H9 (cell line): ENCODE measurements at regions not wholly inside any gene's neighbourhood (a gene's known extent, or its start where the extent isn't known, plus 50 kb on each side); places are given as distances from the start of the nearest gene placed in this dataset.
"Not testable (repeated sequence)": the region's sequence is repeated elsewhere in the genome, so short reads cannot be mapped to it uniquely, and the experiment has no call there.

ENCODE experiments used
- DNase-seq: peaks from one replicate; pipeline ENCODE4 v3.0.0-alpha.2; 2017
- H2AFZ ChIP-seq: one replicate; pipeline ENCODE4 v1.6.1; 2013; ENCODE audit warnings: mild to moderate bottlenecking, low read length, control low read depth, moderate library complexity
- H2AK5ac ChIP-seq: 2 replicates; pipeline ENCODE4 v1.6.1; 2013; ENCODE audit warnings: low read length, control low read depth, mixed read lengths; ENCODE audit not compliant: insufficient read length
- H2BK120ac ChIP-seq: one replicate; pipeline ENCODE4 v1.6.1; 2013; ENCODE audit warnings: low read depth, mild to moderate bottlenecking, low read length, control low read depth, inconsistent platforms; ENCODE audit not compliant: poor library complexity, severe bottlenecking
- H2BK12ac ChIP-seq: 2 replicates; pipeline ENCODE4 v1.6.1; 2013; ENCODE audit warnings: low read length, control low read depth, mixed read lengths, low read depth; ENCODE audit not compliant: insufficient read length
- H2BK15ac ChIP-seq: 2 replicates; pipeline ENCODE4 v1.6.1; 2013; ENCODE audit warnings: low read depth, low read length, control low read depth
- H2BK20ac ChIP-seq: one replicate; pipeline ENCODE4 v1.6.1; 2013; ENCODE audit warnings: low read depth, mild to moderate bottlenecking, low read length, control low read depth, inconsistent platforms; ENCODE audit not compliant: poor library complexity, severe bottlenecking
- H2BK5ac ChIP-seq: 2 replicates; pipeline ENCODE4 v1.6.1; 2013; ENCODE audit warnings: low read length, control low read depth, mixed read lengths; ENCODE audit not compliant: insufficient read length
- H3K14ac ChIP-seq: 2 replicates; pipeline ENCODE4 v1.6.1; 2013; ENCODE audit warnings: low read length, control low read depth; ENCODE audit not compliant: insufficient read depth
- H3K18ac ChIP-seq: 2 replicates; pipeline ENCODE4 v1.6.1; 2013; ENCODE audit warnings: low read depth, mild to moderate bottlenecking, mixed read lengths, low read length, control low read depth; ENCODE audit not compliant: insufficient read length
- H3K23ac ChIP-seq: 2 replicates; pipeline ENCODE4 v1.6.1; 2013; ENCODE audit warnings: low read length, control low read depth, mixed read lengths, low read depth; ENCODE audit not compliant: insufficient read length
- H3K23me2 ChIP-seq: 2 replicates; pipeline ENCODE4 v1.6.1; 2013; ENCODE audit warnings: low read depth, mild to moderate bottlenecking, mixed read lengths, low read length, control low read depth; ENCODE audit not compliant: insufficient read length, poor library complexity, severe bottlenecking
- H3K27ac ChIP-seq: 2 replicates; pipeline ENCODE4 v1.5.1; 2013; ENCODE audit warnings: low read length, control low read depth, mixed read lengths, low read depth; ENCODE audit not compliant: insufficient read length
- H3K27me3 ChIP-seq: 2 replicates; pipeline ENCODE4 v1.6.1; 2013; ENCODE audit warnings: low read length, control low read depth, inconsistent platforms; ENCODE audit not compliant: insufficient read depth
- H3K4ac ChIP-seq: 2 replicates; pipeline ENCODE4 v1.6.1; 2013; ENCODE audit warnings: low read depth, mild to moderate bottlenecking, control low read depth, inconsistent platforms, low read length, moderate library complexity
- H3K4me1 ChIP-seq: 2 replicates; pipeline ENCODE4 v1.6.1; 2013; ENCODE audit warnings: low read length, control low read depth, inconsistent platforms; ENCODE audit not compliant: insufficient read depth
- H3K4me2 ChIP-seq: 2 replicates; pipeline ENCODE4 v1.6.1; 2013; ENCODE audit warnings: low read length, control low read depth, mixed read lengths; ENCODE audit not compliant: insufficient read length, insufficient read depth
- H3K56ac ChIP-seq: 2 replicates; pipeline ENCODE4 v1.6.1; 2013; ENCODE audit warnings: low read depth, mild to moderate bottlenecking, mixed read lengths, low read length, control low read depth; ENCODE audit not compliant: insufficient read length
- H3K79me1 ChIP-seq: 2 replicates; pipeline ENCODE4 v1.6.1; 2013; ENCODE audit warnings: low read depth, mild to moderate bottlenecking, moderate library complexity, low read length, control low read depth, inconsistent platforms; ENCODE audit not compliant: insufficient read depth, poor library complexity, severe bottlenecking
- H3K79me2 ChIP-seq: 2 replicates; pipeline ENCODE4 v1.6.1; 2013; ENCODE audit warnings: low read length, control low read depth, inconsistent platforms; ENCODE audit not compliant: insufficient read depth
- H3K9ac ChIP-seq: 2 replicates; pipeline ENCODE4 v1.6.1; 2013; ENCODE audit warnings: low read length, control low read depth, mixed read lengths; ENCODE audit not compliant: insufficient read length; ENCODE audit errors: extremely low read depth
- H3K9me3 ChIP-seq: one replicate; pipeline ENCODE4 v1.6.1; 2013; ENCODE audit warnings: low read depth, low read length, inconsistent platforms; ENCODE audit not compliant: control insufficient read depth
- H3T11ph ChIP-seq: one replicate; pipeline ENCODE4 v1.6.1; 2013; ENCODE audit warnings: mild to moderate bottlenecking, low read length, control low read depth, inconsistent platforms
- H4K20me1 ChIP-seq: one replicate; pipeline ENCODE4 v1.6.1; 2013; ENCODE audit not compliant: control insufficient read depth, insufficient read length, insufficient read depth
- H4K5ac ChIP-seq: 2 replicates; pipeline ENCODE4 v1.6.1; 2013; ENCODE audit warnings: low read depth, mild to moderate bottlenecking, mixed read lengths, low read length, control low read depth; ENCODE audit not compliant: insufficient read length
- H4K8ac ChIP-seq: replicated peaks from 2 replicates; pipeline ENCODE4 v1.6.1; 2013; ENCODE audit warnings: low read length, control low read depth, mixed read lengths, low read depth; ENCODE audit not compliant: insufficient read length
- H4K91ac ChIP-seq: 2 replicates; pipeline ENCODE4 v1.6.1; 2013; ENCODE audit warnings: low read depth, mild to moderate bottlenecking, moderate library complexity, mixed read lengths, low read length, control low read depth; ENCODE audit not compliant: insufficient read length
- H3K27ac Mint-ChIP-seq, 3 experiments: 2 replicates in 2 of 3; 3 replicates in 1 of 3; pipeline ENCODE4 v1.8.0; 2020 to 2021; ENCODE audit warnings: mixed read lengths in 3 of 3, mild to moderate bottlenecking in 1 of 3, moderate library complexity in 1 of 3
- H3K27me3 Mint-ChIP-seq: 2 replicates; pipeline ENCODE4 v1.8.0; 2021; ENCODE audit warnings: low read depth, mild to moderate bottlenecking, moderate library complexity, mixed read lengths
- H3K36me3 Mint-ChIP-seq, 3 experiments: 2 replicates in 2 of 3; 3 replicates in 1 of 3; pipeline ENCODE4 v1.8.0; 2020 to 2021; ENCODE audit warnings: low read depth in 3 of 3, mixed read lengths in 3 of 3; ENCODE audit not compliant: insufficient read depth in 1 of 3
- H3K4me1 Mint-ChIP-seq, 2 experiments: 2 replicates each; pipeline ENCODE4 v1.8.0; 2020; ENCODE audit warnings: mixed read lengths in 2 of 2
- H3K4me3 Mint-ChIP-seq, 2 experiments: 2 replicates in 1 of 2; 3 replicates in 1 of 2; pipeline ENCODE4 v1.8.0; 2020 to 2021; ENCODE audit warnings: mild to moderate bottlenecking in 2 of 2, mixed read lengths in 2 of 2, moderate library complexity in 1 of 2
- H3K9me3 Mint-ChIP-seq, 2 experiments: 2 replicates in 1 of 2; 3 replicates in 1 of 2; pipeline ENCODE4 v1.8.0; 2020; ENCODE audit warnings: mild to moderate bottlenecking in 2 of 2, mixed read lengths in 2 of 2, moderate library complexity in 1 of 2
- WGBS: extraction: QIAGEN DNeasy Blood & Tissue Kit; methylation state at CpG from one replicate; pipeline ENCODE4 v1.1.7; 2013; ENCODE audit warnings: missing lambda C conversion rate, low lambda C conversion rate, mixed read lengths; ENCODE audit not compliant: insufficient read length; ENCODE audit errors: extremely low coverage; 5-methylcytosine and 5-hydroxymethylcytosine counted together

- H3K23ac ChIP-seq, H3K9ac ChIP-seq, H2BK12ac ChIP-seq, H3K27ac Mint-ChIP-seq, H3K4ac ChIP-seq, H2BK120ac ChIP-seq, H3K9me3 ChIP-seq, H3K27me3 Mint-ChIP-seq, H3K18ac ChIP-seq, H3K79me2 ChIP-seq, H4K91ac ChIP-seq, H3K14ac ChIP-seq, H2AFZ ChIP-seq, H3K36me3 Mint-ChIP-seq, H3K23me2 ChIP-seq, H3K27me3 ChIP-seq, H3K4me3 Mint-ChIP-seq, H3K79me1 ChIP-seq, H3K27ac ChIP-seq, H2AK5ac ChIP-seq, H3K4me2 ChIP-seq, H2BK5ac ChIP-seq, H2BK20ac ChIP-seq, H4K8ac ChIP-seq, H3T11ph ChIP-seq, H3K56ac ChIP-seq, H3K9me3 Mint-ChIP-seq, DNase-seq, H4K5ac ChIP-seq, H2BK15ac ChIP-seq, H3K4me1 Mint-ChIP-seq, H3K4me1 ChIP-seq, H4K20me1 ChIP-seq: not testable (repeated sequence)
These were observed 94.5 kb upstream of the PLGLB2 start for GRCh38 chr2:87653373-87653772.

GRCh38 chr2:87654136-87654814, 93.6 kb upstream of the PLGLB2 start:
- WGBS = no CpG with 5 or more reads among the region's 7 CpGs
- not testable (repeated sequence) for H2BK5ac ChIP-seq, H3K9ac ChIP-seq, H3K23me2 ChIP-seq, H3K27ac ChIP-seq, H4K5ac ChIP-seq, H3K4ac ChIP-seq, H3K27ac Mint-ChIP-seq, H3K27me3 Mint-ChIP-seq, H2AFZ ChIP-seq, H3K79me1 ChIP-seq, H3K9me3 ChIP-seq, H3K18ac ChIP-seq, H2BK12ac ChIP-seq, DNase-seq, H3K36me3 Mint-ChIP-seq, H4K20me1 ChIP-seq, H3K4me3 Mint-ChIP-seq, H2BK20ac ChIP-seq, H3T11ph ChIP-seq, H3K56ac ChIP-seq, H3K79me2 ChIP-seq, H2AK5ac ChIP-seq, H3K23ac ChIP-seq, H3K4me1 ChIP-seq, H3K14ac ChIP-seq, H3K4me2 ChIP-seq, H3K9me3 Mint-ChIP-seq, H3K4me1 Mint-ChIP-seq, H4K91ac ChIP-seq, H2BK120ac ChIP-seq, H2BK15ac ChIP-seq, H3K27me3 ChIP-seq, H4K8ac ChIP-seq
